Activated B cell treated with CpG ODN at 0.5 μM for 24 hours (primary cell): ENCODE measurements at regions not wholly inside any gene's neighbourhood (a gene's known extent, or its start where the extent isn't known, plus 50 kb on each side); places are given as distances from the start of the nearest gene placed in this dataset.

Source experiments
- ATAC-seq: fragments of 200-7000 bp; cut with Tn5 transposase; one replicate; pipeline ENCODE4 v1.10.0; 2021; ENCODE audit warnings: low read depth, mild to moderate bottlenecking, moderate library complexity
- CTCF ChIA-PET: fragments of 350-600 bp; sonication (Branson Sonifier 250); formaldehyde crosslinking; loops from one replicate; lab custom pipeline; 2021; ENCODE audit warnings: antibody characterized with exemption; lab: Charles Lee
- POLR2A ChIA-PET: fragments of 350-600 bp; sonication (Branson Sonifier 250); formaldehyde crosslinking; loops from one replicate; lab custom pipeline; 2021; ENCODE audit warnings: antibody characterized with exemption; lab: Charles Lee
- DNase-seq: peaks from one replicate; pipeline ENCODE4 v3.0.0; 2022
- H3K27ac Mint-ChIP-seq: one replicate; pipeline ENCODE4 v1.8.0; 2020; ENCODE audit warnings: mixed read lengths
- H3K27me3 Mint-ChIP-seq: one replicate; pipeline ENCODE4 v1.8.0; 2021; ENCODE audit warnings: mixed read lengths
- H3K36me3 Mint-ChIP-seq: one replicate; pipeline ENCODE4 v1.8.0; 2021; ENCODE audit warnings: low read depth, mixed read lengths
- H3K4me1 Mint-ChIP-seq: one replicate; pipeline ENCODE4 v1.8.0; 2021; ENCODE audit warnings: mixed read lengths
- H3K4me3 Mint-ChIP-seq: one replicate; pipeline ENCODE4 v1.8.0; 2020; ENCODE audit warnings: mild to moderate bottlenecking, mixed read lengths
- H3K9me3 Mint-ChIP-seq: one replicate; pipeline ENCODE4 v1.8.0; 2020; ENCODE audit warnings: mixed read lengths
- CTCF ChIP-seq: fragments of 200-600 bp; IDR thresholded peaks from one replicate; pipeline ENCODE4 v1.8.0; 2022; ENCODE audit warnings: antibody characterized with exemption, mild to moderate bottlenecking
- intact Hi-C: fragments of 100-400 bp; cut with micrococcal nuclease; formaldehyde crosslinking; loops from one replicate; pipeline ENCODE4 v1.15.1; 2024

DNA sequence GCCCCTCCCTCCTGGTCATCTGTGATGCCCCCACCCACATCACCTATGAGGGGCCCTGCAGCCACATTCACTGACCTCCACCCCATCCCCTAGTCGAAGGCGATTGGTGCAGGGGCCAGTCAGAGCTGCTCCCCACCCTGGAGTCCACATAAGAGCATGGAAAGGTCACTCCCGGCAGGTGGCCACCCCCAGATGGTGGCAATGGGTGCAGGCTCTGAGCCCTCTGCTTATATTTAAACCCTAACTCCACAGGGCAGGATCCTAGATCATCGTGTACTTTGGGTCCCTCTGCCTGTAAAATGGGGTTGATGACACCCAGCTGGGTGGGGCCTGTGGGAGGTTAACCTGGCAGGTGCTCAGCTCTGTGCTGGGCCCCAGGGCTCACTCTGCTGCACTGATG lies 186.8 kb upstream of the C1orf174 start:
- CTCF ChIA-PET: no interaction called here
- POLR2A ChIA-PET: no interaction called here

GRCh38 chr1:4087530-4088420 lies 187.7 kb upstream of the C1orf174 start:
- no peak for ATAC-seq

More for the DNA sequence above, 186.8 kb upstream of the C1orf174 start:
- Mint-ChIP-seq H3K27me3 (peaks cover 6% of the 10 kb centered on the region), H3K36me3 (no peaks in the 10 kb centered on the region), H3K4me3 (no peak overlapping the region), H3K27ac (no peak overlapping the region), H3K4me1 (no peaks in the 10 kb centered on the region), H3K9me3 (peaks cover 3% of the 10 kb centered on the region)
- intact Hi-C loops: no loop called here
- no peak for DNase-seq
- ATAC-seq: no peak
- TF ChIP-seq CTCF: no peak

GRCh38 chr1:4088676-4089075 lies 188.6 kb upstream of the C1orf174 start:
- Mint-ChIP-seq H3K36me3 (no peaks in the 10 kb centered on the region), H3K4me3 (no peak overlapping the region), H3K27me3 (peaks cover 6% of the 10 kb centered on the region), H3K27ac (no peak overlapping the region), H3K4me1 (no peaks in the 10 kb centered on the region), H3K9me3 (peaks cover 12% of the 10 kb centered on the region)
- TF ChIP-seq CTCF: no peak
- ATAC-seq (no peak), DNase-seq (no peak)
- intact Hi-C loops: no loop called here
- ChIA-PET POLR2A (no interaction called here), CTCF (no interaction called here)

More at GRCh38 chr1:4087530-4088420, 187.7 kb upstream of the C1orf174 start:
- peaks cover 5% of the 10 kb centered on the region for H3K9me3 Mint-ChIP-seq
- H3K27ac Mint-ChIP-seq: no peak overlapping the region
- H3K4me1 Mint-ChIP-seq: no peaks in the 10 kb centered on the region
- H3K4me3 Mint-ChIP-seq: no peak overlapping the region
- intact Hi-C loops: no loop called here
- TF ChIP-seq CTCF: no peak
- H3K36me3 Mint-ChIP-seq: no peaks in the 10 kb centered on the region
- ChIA-PET CTCF (no interaction called here), POLR2A (no interaction called here)
- DNase-seq: no peak
- peaks cover 6% of the 10 kb centered on the region for H3K27me3 Mint-ChIP-seq

- CTCF ChIA-PET: no interaction called here
- intact Hi-C loops: no loop called here
- ATAC-seq: no peak
- H3K36me3 Mint-ChIP-seq: no peaks in the 10 kb centered on the region
- POLR2A ChIA-PET: no interaction called here
- no peak overlapping the region for H3K4me3 Mint-ChIP-seq
- H3K27me3 Mint-ChIP-seq: peaks cover 6% of the 10 kb centered on the region
- no peak for DNase-seq
- no peak overlapping the region for H3K27ac Mint-ChIP-seq
- no peak for TF ChIP-seq CTCF
- peaks cover 12% of the 10 kb centered on the region for H3K9me3 Mint-ChIP-seq
- H3K4me1 Mint-ChIP-seq: no peaks in the 10 kb centered on the region
Measured at GRCh38 chr1:4089421-4090175, 189.5 kb upstream of the C1orf174 start.

DNA sequence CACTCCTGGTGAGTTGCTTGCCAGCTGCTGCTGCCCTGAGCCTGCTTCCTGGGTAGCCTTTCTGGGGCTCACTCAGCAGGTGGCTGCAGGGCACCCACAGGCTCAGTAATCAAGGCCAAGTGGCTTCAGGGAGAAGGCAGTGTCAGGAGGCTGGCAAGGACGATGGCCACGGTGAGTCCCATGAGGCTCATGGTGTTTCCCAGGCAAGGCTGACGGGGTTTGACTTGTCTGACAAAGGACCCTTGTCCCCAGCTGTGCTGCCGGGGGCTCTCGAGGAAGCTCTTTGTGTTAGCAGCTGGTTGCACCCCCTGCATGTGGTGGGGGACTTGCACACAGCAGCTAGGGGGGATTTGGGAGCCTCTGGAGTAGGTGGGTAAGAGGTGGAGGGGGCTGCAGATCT lies 190.5 kb upstream of the C1orf174 start:
- POLR2A ChIA-PET: no interaction called here
- DNase-seq (no peak), ATAC-seq (no peak)
- Mint-ChIP-seq H3K4me3 (no peak overlapping the region), H3K36me3 (no peaks in the 10 kb centered on the region), H3K27ac (no peak overlapping the region), H3K4me1 (no peaks in the 10 kb centered on the region), H3K27me3 (peaks cover 6% of the 10 kb centered on the region), H3K9me3 (peaks cover 12% of the 10 kb centered on the region)
- no peak for TF ChIP-seq CTCF
- CTCF ChIA-PET: no interaction called here
- intact Hi-C loops: no loop called here
